Spinal cord (tissue), 9 donors: ENCODE measurements at regions not wholly inside any gene's neighbourhood (a gene's known extent, or its start where the extent isn't known, plus 50 kb on each side); places are given as distances from the start of the nearest gene placed in this dataset.

Source experiments
- DNase-seq, 6 donors: peaks; one replicate each; pipeline versions ENCODE4 v3.0.0 to v3.0.0-alpha.2; 2013 to 2015; ENCODE audit warnings: low spot score in 6 of 6, low read depth in 4 of 6
- H3K27ac ChIP-seq: one replicate; pipeline ENCODE4 v1.5.1; 2013; ENCODE audit warnings: low read depth, low read length, control low read depth
- H3K27me3 ChIP-seq: one replicate; pipeline ENCODE4 v1.6.1; 2013; ENCODE audit warnings: low read length; ENCODE audit not compliant: control insufficient read depth, insufficient read depth
- H3K36me3 ChIP-seq: one replicate; pipeline ENCODE4 v1.6.1; 2013; ENCODE audit warnings: low read length; ENCODE audit not compliant: control insufficient read depth, insufficient read depth
- H3K4me1 ChIP-seq: one replicate; pipeline ENCODE4 v1.6.1; 2013; ENCODE audit warnings: low read length; ENCODE audit not compliant: control insufficient read depth, insufficient read depth
- H3K4me3 ChIP-seq: one replicate; pipeline ENCODE4 v1.5.1; 2013; ENCODE audit warnings: low read depth, low read length, control low read depth
- H3K9me3 ChIP-seq: one replicate; pipeline ENCODE4 v1.6.1; 2013; ENCODE audit warnings: low read length; ENCODE audit not compliant: control insufficient read depth, insufficient read depth
- WGBS: methylation state at CpG from one replicate; pipeline ENCODE4 v1.1.5; 2013; ENCODE audit warnings: missing lambda C conversion rate; ENCODE audit not compliant: insufficient coverage; 5-methylcytosine and 5-hydroxymethylcytosine counted together
- donor health status: healthy.

GRCh38 chr5:124677374-124678351, 68.8 kb downstream of the ZNF608 start:
- peaks cover 24% of the 10 kb centered on the region for H3K4me1 ChIP-seq
- 31% methylated on average over 6 of the region's 9 CpGs for WGBS

GRCh38 chr5:124675931-124676846, 70.2 kb downstream of the ZNF608 start:
- Histone ChIP-seq H3K9me3 (no peaks in the 10 kb centered on the region), H3K27me3 (no peaks in the 10 kb centered on the region), H3K36me3 (no peaks in the 10 kb centered on the region), H3K4me3 (no peak overlapping the region), H3K4me1 (peaks cover 29% of the 10 kb centered on the region), H3K27ac (peak overlapping the region; percentile 67)
- DNase-seq = peak in 1 of 6 donors; percentile 80
- WGBS = no CpG with 5 or more reads among the region's 6 CpGs

More at GRCh38 chr5:124677374-124678351, 68.8 kb downstream of the ZNF608 start:
- peak in 2 of 6 donors; percentile 89 to 92 for DNase-seq
- no peaks in the 10 kb centered on the region for H3K36me3 ChIP-seq
- H3K4me3 ChIP-seq = no peak overlapping the region
- no peaks in the 10 kb centered on the region for H3K27me3 ChIP-seq
- peak overlapping the region; percentile 72 for H3K27ac ChIP-seq
- H3K9me3 ChIP-seq = no peaks in the 10 kb centered on the region

- Histone ChIP-seq H3K4me3 (no peak overlapping the region), H3K27ac (no peak overlapping the region), H3K4me1 (peaks cover 19% of the 10 kb centered on the region), H3K27me3 (no peaks in the 10 kb centered on the region), H3K9me3 (no peaks in the 10 kb centered on the region), H3K36me3 (no peaks in the 10 kb centered on the region)
- WGBS = 50% methylated on average over 1 of the region's 1 CpG
- no peak for DNase-seq
Observed at GRCh38 chr5:124671193-124671592, 75.2 kb downstream of the ZNF608 start.

GRCh38 chr5:124670722-124671184, 75.7 kb downstream of the ZNF608 start:
- no peaks in the 10 kb centered on the region for H3K9me3 ChIP-seq
- no peaks in the 10 kb centered on the region for H3K36me3 ChIP-seq
- no peaks in the 10 kb centered on the region for H3K27me3 ChIP-seq
- peak overlapping the region; percentile 40 for H3K27ac ChIP-seq
- no CpG with 5 or more reads among the region's 3 CpGs for WGBS
- peak in 2 of 6 donors; percentile 48 to 90 for DNase-seq
- no peak overlapping the region for H3K4me3 ChIP-seq
- H3K4me1 ChIP-seq = peaks cover 17% of the 10 kb centered on the region

GRCh38 chr5:124669956-124670721, 76.3 kb downstream of the ZNF608 start:
- Histone ChIP-seq H3K4me1 (peaks cover 14% of the 10 kb centered on the region), H3K36me3 (no peaks in the 10 kb centered on the region), H3K4me3 (no peak overlapping the region), H3K9me3 (no peaks in the 10 kb centered on the region), H3K27me3 (no peaks in the 10 kb centered on the region), H3K27ac (peak overlapping the region; percentile 40)
- DNase-seq = no peak
- WGBS = no CpG with 5 or more reads among the region's 7 CpGs

- Histone ChIP-seq H3K4me1 (peaks cover 11% of the 10 kb centered on the region), H3K9me3 (no peaks in the 10 kb centered on the region), H3K27me3 (no peaks in the 10 kb centered on the region), H3K27ac (no peak overlapping the region), H3K4me3 (no peak overlapping the region), H3K36me3 (no peaks in the 10 kb centered on the region)
- 57% methylated on average over 1 of the region's 4 CpGs for WGBS
- DNase-seq = no peak
Observed at GRCh38 chr5:124669300-124669648, 77.2 kb downstream of the ZNF608 start.

GRCh38 chr5:124668353-124669299, 77.8 kb downstream of the ZNF608 start:
- H3K4me3 ChIP-seq = no peak overlapping the region
- no peaks in the 10 kb centered on the region for H3K27me3 ChIP-seq
- no peak for DNase-seq
- H3K27ac ChIP-seq = no peak overlapping the region
- H3K36me3 ChIP-seq = no peaks in the 10 kb centered on the region
- no peaks in the 10 kb centered on the region for H3K9me3 ChIP-seq
- WGBS = 75% methylated on average over 2 of the region's 7 CpGs
- H3K4me1 ChIP-seq = peaks cover 11% of the 10 kb centered on the region

GRCh38 chr5:124665625-124666024, 80.8 kb downstream of the ZNF608 start:
- no peaks in the 10 kb centered on the region for H3K36me3 ChIP-seq
- no peak for DNase-seq
- no peak overlapping the region for H3K4me3 ChIP-seq
- peaks cover 18% of the 10 kb centered on the region for H3K4me1 ChIP-seq
- no peaks in the 10 kb centered on the region for H3K9me3 ChIP-seq
- H3K27ac ChIP-seq = no peak overlapping the region
- H3K27me3 ChIP-seq = no peaks in the 10 kb centered on the region
